SK-N-SH treated with all-trans-retinoic acid at 6 μM for 48 hours (cell line): ENCODE measurements at regions not wholly inside any gene's neighbourhood (a gene's known extent, or its start where the extent isn't known, plus 50 kb on each side); places are given as distances from the start of the nearest gene placed in this dataset.

Source experiments
- CREB5 ChIP-seq: fragments of 250-450 bp; sonication (Bioruptor Pico); IDR thresholded peaks from 2 replicates; pipeline ENCODE4 v1.5.1; 2020; ENCODE audit warnings: low read depth, mild to moderate bottlenecking, moderate library complexity
- CSDC2 ChIP-seq: fragments of 250-450 bp; sonication (Bioruptor Pico); IDR thresholded peaks from 2 replicates; pipeline ENCODE4 v1.5.0; 2020; ENCODE audit warnings: mild to moderate bottlenecking, moderate library complexity
- ISL1 ChIP-seq: fragments of 250-450 bp; sonication (Bioruptor Pico); IDR thresholded peaks from 2 replicates; pipeline ENCODE4 v2.1.2; 2022; ENCODE audit warnings: mild to moderate bottlenecking, moderate library complexity
- PATZ1 ChIP-seq: fragments of 250-450 bp; sonication (Bioruptor Pico); IDR thresholded peaks from 2 replicates; pipeline ENCODE4 v1.8.0; 2020; ENCODE audit warnings: mild to moderate bottlenecking, moderate library complexity, borderline replicate concordance
- SNAI2 ChIP-seq: fragments of 250-450 bp; sonication (Bioruptor Pico); IDR thresholded peaks from 2 replicates; pipeline ENCODE4 v1.5.0; 2020; ENCODE audit warnings: mild to moderate bottlenecking, moderate library complexity
- ZFP3 ChIP-seq: fragments of 250-450 bp; sonication (Bioruptor Pico); IDR thresholded peaks from 2 replicates; pipeline ENCODE4 v1.5.0; 2020; ENCODE audit warnings: mild to moderate bottlenecking, moderate library complexity
- ZFP30 ChIP-seq: fragments of 450-650 bp; formaldehyde crosslinking; IDR thresholded peaks from 2 replicates; pipeline ENCODE4 v1.5.0; 2022; ENCODE audit warnings: mild to moderate bottlenecking, moderate library complexity
- ZNF70 ChIP-seq: fragments of 450-650 bp; formaldehyde crosslinking; IDR thresholded peaks from 2 replicates; pipeline ENCODE4 v1.5.0; 2020; ENCODE audit warnings: mild to moderate bottlenecking, moderate library complexity
- TF ChIP-seq, protein P1 (sequence below): fragments of 250-450 bp; sonication (Bioruptor Pico); IDR thresholded peaks from 2 replicates; pipeline ENCODE4 v1.8.0; 2021; ENCODE audit warnings: low read depth, mild to moderate bottlenecking, moderate library complexity, borderline replicate concordance
- TF ChIP-seq, protein P2 (sequence below): fragments of 250-450 bp; sonication (Bioruptor Pico); IDR thresholded peaks from 2 replicates; pipeline ENCODE4 v1.5.0; 2020; ENCODE audit warnings: mild to moderate bottlenecking, moderate library complexity

GRCh38 chr6:115362234-115362633 is 698.5 kb downstream of the FRK start:
- TF ChIP-seq PATZ1 (no peak), CREB5 (CRISPR knock-in tag) (no peak), ISL1 (CRISPR knock-in tag) (no peak), SNAI2 (CRISPR knock-in tag) (no peak), ZFP3 (CRISPR knock-in tag) (no peak), CSDC2 (CRISPR knock-in tag) (no peak), ZFP30 (CRISPR knock-in tag) (no peak), ZNF70 (CRISPR knock-in tag) (no peak)
- TF ChIP-seq, protein P1, sequence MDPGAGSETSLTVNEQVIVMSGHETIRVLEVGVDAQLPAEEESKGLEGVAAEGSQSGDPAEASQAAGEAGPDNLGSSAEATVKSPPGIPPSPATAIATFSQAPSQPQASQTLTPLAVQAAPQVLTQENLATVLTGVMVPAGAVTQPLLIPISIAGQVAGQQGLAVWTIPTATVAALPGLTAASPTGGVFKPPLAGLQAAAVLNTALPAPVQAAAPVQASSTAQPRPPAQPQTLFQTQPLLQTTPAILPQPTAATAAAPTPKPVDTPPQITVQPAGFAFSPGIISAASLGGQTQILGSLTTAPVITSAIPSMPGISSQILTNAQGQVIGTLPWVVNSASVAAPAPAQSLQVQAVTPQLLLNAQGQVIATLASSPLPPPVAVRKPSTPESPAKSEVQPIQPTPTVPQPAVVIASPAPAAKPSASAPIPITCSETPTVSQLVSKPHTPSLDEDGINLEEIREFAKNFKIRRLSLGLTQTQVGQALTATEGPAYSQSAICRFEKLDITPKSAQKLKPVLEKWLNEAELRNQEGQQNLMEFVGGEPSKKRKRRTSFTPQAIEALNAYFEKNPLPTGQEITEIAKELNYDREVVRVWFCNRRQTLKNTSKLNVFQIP (CRISPR knock-in tag) = no peak
- TF ChIP-seq, protein P2, sequence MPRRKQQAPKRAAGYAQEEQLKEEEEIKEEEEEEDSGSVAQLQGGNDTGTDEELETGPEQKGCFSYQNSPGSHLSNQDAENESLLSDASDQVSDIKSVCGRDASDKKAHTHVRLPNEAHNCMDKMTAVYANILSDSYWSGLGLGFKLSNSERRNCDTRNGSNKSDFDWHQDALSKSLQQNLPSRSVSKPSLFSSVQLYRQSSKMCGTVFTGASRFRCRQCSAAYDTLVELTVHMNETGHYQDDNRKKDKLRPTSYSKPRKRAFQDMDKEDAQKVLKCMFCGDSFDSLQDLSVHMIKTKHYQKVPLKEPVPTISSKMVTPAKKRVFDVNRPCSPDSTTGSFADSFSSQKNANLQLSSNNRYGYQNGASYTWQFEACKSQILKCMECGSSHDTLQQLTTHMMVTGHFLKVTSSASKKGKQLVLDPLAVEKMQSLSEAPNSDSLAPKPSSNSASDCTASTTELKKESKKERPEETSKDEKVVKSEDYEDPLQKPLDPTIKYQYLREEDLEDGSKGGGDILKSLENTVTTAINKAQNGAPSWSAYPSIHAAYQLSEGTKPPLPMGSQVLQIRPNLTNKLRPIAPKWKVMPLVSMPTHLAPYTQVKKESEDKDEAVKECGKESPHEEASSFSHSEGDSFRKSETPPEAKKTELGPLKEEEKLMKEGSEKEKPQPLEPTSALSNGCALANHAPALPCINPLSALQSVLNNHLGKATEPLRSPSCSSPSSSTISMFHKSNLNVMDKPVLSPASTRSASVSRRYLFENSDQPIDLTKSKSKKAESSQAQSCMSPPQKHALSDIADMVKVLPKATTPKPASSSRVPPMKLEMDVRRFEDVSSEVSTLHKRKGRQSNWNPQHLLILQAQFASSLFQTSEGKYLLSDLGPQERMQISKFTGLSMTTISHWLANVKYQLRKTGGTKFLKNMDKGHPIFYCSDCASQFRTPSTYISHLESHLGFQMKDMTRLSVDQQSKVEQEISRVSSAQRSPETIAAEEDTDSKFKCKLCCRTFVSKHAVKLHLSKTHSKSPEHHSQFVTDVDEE (CRISPR knock-in tag) = no peak
